Stimulated activated CD4-positive, alpha-beta T cell treated with anti-CD3 and anti-CD28 coated beads, TNF-alpha, amount 100 ng/mL, for 1 hour (primary cell): ENCODE measurements at regions not wholly inside any gene's neighbourhood (a gene's known extent, or its start where the extent isn't known, plus 50 kb on each side); places are given as distances from the start of the nearest gene placed in this dataset.
"Not testable (repeated sequence)": the region's sequence is repeated elsewhere in the genome, so short reads cannot be mapped to it uniquely, and the experiment has no call there.

Experiments used
- DNase-seq, 3 donors: peaks; one replicate each; pipeline ENCODE4 v3.0.0-alpha.2; 2020; ENCODE audit warnings: low read depth in 3 of 3, low spot score in 1 of 3

DNA sequence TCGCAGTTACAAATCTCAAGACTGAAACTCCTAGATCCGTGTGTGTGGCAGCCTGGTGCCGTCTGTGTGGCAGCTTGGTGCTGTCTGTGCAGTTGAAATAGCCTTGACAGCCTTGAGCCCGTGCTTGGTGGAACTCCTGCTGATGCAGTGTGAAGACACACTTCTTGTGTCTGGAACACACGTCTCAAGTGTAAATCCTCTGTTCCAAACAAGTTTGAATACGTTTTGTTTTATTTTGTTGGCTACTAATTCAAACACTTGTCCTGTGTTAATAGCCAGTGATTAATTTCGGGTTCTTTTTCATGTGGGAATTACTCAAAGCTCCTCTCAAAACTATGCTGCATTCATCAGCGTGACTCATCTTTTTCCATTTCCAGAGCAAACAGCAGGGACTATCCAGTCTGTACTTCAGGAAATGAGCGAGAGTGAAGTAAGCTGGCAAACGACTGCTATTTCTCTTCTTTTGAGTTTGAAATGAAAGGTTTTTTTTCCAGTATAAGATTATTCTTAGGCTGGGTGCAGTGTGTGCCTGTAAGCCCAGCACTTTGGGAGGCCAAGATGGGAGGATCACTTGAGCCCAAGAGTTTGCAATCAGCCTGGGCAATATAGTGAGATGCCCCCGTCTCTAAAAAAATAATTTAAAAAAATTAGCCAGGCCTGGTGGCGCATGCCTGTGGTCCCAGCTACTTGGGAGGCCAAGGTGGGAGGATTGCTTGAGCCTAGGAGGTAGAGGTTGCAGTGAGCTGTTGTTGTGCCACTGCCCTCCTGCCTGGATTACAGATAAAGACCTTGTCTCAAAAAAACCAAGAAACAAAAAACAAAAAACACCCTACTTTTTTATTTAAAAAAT lies 152.9 kb downstream of the SPP2 start:
- DNase-seq = no peak

DNA sequence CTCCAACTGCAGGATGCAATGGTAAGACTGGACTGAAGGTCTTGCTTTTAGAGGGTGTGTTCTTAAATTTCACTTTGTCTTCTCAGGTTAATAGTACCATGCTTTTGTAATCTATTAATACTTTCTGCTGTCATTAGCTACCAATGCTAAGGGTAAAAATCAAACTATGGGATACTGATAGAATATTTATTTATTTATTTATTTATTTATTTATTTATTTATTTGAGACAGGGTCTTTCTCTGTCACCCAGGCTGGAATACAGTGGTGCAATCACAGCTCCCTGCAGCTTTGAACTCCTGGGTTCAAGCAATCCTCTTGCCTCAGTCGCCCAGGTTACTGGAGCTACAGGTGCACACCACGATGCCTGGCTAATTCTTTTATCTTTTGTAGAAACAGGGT lies 152.1 kb downstream of the SPP2 start:
- no peak for DNase-seq

DNA sequence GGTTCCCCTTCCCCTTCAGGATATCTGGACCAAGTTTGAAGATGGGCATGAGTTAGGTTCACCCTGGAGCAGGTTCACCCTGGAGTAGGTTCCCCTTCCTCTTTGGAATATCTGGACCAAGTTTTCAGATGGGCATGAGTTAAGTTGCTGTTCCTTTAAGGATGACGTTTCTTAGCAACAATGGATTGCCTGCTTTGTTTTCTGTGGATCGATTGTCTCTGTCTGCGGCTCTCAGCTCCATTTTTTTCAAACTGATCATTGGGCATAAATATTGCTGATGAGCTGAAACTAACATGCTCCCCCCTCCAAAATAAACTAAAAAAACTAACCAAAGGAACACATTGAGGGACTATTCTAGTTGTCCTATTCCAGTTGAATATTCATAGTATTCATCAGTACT lies 149.5 kb downstream of the SPP2 start:
- no peak for DNase-seq

DNA sequence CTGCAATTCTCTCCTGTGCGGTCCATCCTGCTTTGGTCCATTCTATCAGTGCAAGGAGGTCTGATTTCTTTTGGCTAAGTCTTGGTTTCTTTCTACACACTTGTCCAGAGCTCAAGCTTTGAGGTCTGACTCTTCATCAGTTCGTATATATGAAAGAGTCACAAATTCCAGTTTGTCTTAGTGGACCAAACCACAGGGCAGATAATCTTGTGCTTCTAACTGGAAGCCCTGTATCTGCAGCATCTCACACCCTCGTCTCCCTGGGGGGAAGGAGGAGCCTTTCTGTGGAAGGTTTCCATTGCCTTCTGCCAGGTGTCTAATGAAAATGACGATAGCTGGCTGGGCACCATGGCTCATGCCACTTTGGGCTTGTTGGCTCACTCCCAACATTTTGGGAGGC lies 148.5 kb downstream of the SPP2 start:
- DNase-seq = no peak

DNA sequence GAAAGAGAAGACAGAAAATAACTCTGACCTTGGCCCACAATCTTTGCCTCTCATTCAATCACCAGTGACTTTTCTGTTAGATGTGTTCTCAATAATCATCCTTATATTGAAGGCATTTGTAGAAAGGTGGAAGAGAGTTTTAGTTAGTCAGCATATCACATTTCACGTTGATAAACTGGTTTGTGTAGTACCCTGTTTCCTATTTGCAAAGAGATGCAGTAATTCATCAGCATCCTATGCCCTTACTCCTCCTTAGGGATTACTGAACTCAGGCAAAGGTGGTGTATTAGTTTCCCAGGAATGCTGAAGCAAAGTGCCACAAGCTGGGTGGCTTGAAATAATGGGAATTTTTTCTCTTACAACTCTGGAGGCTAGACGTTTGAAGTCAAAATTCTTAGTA lies 145.0 kb downstream of the SPP2 start:
- DNase-seq = no peak

DNA sequence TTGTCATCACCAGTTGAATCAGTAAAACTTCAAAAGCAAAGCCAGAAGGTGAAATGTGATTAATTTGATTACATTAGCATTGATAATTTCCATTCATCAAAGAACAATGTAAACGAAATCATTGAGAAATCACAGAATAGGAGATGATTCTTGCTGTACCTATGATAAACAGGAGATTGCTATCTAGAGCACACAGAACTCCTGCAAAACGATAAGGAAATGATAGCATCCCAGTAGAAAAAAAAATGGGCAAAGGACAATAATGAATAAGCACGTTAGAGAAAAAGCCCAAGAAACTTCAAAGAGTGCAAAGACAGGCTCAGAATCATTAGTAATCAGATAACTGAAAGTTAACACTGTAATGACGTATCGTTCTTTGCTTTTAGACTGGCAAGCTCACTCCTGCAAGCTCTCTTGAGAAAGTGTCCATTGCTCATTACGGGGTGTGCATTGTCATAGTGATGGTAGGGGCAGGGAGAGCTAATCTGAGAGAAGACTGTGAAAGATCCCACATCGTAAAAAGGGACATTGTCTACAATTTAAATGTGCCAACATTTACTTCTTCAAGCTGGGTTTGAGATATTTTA lies 143.6 kb downstream of the SPP2 start:
- DNase-seq = no peak

DNA sequence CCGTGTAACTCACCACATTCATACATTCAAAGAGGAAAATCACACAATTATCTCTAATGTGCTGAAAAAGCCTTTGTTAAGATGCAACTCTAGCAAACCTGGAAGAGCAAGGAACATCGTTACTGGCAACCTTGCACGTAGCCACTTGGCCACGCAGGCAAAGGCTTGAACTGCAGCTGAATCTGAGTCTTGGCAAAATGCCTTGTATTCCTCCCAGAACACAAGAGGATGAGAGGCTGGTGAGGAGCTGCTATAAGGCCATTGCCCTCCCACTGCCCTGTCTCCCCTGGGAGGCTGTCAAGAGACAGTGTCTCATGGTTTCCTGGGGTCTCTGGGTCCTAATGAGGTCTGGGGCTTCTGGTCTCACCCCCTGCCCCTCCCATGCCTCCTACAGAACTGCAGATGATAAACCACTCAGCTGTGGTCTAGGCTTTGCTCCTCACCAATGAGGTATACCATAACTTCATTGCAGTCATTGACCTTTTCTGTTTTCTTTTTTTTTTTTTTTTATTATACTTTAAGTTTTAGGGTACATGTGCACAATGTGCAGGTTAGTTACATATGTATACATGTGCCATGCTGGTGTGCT lies 141.4 kb downstream of the SPP2 start:
- DNase-seq = no peak

DNA sequence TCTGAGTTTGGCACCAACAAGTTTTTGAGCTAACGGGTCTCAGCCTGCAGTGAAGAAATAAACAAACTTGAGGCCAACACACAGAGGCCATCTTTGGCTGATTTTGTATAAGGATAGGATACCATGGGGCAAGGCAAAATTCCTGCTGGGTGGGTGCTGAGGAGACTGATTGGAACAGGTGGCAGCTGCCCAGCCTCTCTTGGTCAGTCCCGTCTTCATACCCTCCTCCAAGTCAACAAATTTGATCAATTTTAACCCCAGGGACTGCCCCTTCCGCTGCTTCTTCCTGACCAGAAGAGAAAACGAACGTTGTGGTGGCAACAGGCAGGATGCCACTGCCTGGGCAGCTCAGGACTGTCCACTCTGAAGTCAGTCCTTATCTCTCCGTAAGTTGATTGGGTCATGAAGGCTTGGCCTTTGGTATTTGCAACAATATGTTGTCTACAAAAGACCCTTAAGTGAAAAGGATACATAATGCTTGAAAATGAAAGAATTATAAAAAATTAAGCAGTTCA lies 139.3 kb downstream of the SPP2 start:
- DNase-seq = no peak

DNA sequence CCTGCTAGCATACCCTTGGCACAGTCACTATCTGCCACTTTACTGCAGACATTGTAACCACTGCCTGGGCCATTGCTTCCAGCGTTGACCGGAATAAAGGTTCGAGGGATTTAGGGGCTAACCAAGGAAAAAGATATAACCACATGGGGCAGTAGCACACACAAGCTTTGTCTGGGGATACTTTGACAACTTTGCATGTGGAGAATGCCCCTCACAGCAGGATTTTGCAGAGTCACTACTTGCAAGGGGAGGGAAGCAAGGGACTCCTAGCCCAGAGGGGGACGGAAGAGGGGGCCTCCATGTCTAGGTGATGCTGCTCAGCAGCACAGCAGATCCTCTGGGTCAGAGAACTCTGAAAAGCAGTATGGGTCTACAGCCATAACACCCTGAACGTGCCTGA lies 138.7 kb downstream of the SPP2 start:
- no peak for DNase-seq

DNA sequence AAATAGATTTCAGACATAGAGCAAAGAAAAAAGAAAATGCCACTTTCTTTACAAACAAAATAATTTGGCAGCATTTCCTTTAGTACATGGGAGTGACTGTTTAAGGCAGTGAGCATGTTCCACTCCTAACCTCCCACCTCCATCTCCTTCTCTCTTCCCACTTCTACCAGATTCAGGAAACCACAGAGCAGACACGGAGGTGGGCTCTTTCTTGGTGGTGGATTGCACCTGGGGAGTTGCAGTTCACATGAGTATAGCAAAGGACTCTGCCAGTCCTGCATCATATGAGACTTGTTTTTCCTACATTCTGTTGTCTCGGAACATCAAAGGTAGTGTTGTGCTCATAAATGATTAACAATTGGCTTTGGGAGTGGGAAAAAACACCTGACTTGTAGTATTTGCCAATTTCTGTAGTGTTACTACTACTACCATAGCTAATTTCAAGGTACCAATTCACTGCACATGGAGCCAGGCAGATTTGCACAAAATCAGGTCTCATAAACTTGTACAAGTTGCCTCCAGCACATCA lies 137.2 kb downstream of the SPP2 start:
- DNase-seq = no peak

DNA sequence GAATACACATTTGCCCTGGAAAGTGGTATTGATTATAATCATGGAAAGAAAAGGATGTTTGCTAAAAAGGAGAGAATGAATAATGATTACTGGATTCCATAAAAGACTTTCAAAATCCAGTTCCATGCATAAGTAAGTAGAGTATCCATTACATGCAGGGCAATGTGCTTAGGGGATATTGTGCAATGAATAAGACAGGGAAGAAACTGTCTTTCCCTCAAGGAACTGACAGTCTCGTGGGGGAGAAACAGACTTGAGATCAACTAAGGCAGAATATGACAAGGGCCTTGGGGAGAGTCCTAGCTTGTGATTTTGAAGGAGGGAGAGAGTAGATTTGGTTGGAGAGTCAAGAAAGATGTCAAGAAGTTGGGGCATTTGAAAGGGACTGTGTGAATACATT lies 130.6 kb downstream of the SPP2 start:
- DNase-seq = no peak

DNA sequence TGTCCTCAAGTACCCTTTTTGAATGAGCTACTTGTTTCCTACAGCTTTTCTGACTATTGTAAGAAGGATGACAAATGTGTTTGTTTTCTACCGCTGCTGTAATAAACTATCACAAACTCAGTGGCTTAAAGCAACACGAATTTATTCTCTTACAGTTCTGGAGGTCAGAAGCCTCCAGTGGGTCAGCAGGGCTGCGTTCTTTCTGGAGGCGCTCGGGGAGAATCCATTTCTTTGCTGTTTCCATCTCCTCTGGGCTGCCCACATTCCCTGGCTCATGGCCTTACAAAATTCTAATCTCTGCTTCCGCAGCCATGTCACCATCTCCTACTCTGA lies 128.5 kb downstream of the SPP2 start:
- DNase-seq = no peak

DNA sequence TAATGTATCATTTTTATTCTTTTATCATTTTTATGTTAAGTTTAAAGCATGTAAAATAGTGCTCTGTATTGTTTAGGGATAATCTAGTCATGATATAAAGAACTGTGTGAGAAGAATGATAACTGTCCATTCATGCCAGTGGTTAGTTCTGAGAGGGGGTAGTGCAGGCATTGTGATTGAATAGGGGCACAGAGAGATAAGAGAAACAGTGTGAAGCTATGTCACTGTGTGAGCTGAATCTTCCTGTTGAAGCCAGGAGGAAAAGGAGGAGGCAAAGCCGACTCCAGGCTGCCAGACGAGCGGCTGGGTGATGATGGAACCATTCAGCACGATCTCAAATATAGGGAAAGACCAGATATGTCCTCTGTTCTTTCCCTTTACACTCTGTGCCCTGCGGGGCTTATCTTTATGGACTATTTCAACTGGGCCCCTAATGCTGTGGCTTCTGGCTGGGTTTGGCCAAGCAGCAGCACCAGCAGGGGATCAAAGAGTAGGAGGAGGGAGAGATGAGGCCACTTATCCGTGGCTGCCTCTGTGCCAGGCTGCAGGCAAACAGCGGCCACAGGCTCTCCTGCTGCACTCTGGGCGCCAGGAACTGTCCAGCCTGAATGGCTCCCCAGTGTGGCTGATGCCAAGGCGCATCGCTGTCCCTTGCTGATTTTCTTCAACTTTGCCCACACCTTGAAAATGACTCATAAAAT lies 128.0 kb downstream of the SPP2 start:
- DNase-seq = no peak

DNA sequence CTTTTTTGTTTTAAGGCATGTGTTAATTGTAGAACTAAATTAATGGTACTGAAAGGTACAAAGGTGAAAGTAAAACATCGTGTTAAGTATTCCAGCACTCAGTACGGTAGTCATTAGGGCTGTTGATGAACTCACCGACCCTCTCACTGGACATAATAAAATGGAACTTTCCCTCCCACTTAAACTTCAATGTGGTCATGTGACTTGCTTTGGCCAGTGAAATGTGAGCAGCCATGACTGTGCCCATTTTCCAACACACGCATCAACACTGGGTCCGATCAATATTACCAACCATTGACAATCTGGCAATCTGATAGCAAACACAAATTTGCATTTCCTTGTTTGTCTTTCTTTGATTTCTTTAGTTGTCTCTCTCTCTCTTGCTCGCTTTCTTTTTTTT lies 125.1 kb downstream of the SPP2 start:
- DNase-seq = no peak

DNA sequence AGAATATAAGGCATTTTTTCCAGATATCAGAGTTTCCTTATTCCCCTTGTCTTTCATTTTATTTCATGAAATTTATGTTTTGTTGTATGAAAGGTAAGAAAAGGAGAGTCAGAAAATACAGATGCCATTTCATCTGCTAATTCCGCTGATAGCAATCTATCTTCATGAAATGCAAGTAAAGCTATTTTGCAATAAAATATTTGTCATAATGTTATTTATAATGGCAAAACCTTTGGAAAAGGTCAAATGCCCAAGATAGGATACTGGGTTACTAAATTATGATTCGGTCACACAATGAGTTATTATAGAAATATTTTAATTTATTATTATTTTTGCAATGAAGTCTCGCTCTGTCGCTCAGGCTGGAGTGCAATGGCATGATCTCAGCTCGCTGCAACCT lies 124.2 kb downstream of the SPP2 start:
- DNase-seq = no peak

DNA sequence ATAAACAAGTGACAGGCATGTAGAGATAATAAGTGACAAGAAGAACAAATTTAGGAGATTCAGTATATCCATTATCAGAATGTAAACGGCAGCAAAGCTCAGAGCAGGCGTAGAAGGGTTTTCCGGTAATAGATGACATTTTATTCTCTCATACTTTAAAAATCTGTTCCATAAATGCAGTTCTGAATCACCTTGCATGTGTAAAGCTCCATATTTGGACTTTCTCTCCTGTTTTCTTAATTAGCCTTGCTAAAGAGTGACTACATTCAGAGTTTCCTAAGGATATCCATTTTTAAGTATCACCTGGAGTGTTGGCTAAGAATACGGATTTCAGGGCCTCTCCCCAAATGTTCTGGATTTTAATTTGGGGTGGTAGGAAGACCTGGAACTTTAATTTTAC lies 122.0 kb downstream of the SPP2 start:
- DNase-seq = no peak

DNA sequence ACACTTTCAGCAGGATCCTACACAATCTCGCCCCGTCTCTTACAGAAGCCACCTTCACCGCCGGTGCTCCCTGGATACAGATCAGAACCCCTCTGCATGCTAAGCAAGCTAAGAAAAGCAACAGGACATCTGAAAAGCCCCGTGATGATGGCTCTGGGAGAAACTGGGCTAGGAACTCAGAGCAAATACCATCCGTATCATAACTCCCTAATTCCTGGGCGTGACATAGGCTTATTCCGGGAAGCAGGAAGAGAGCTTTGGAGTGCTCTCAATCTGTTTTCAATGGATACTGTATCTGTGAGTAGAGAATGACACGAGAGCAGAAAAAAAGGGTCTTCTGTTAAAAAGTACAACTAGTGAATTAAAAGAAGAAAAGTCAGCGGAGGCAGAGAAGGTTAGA lies 121.6 kb downstream of the SPP2 start:
- DNase-seq = no peak

DNA sequence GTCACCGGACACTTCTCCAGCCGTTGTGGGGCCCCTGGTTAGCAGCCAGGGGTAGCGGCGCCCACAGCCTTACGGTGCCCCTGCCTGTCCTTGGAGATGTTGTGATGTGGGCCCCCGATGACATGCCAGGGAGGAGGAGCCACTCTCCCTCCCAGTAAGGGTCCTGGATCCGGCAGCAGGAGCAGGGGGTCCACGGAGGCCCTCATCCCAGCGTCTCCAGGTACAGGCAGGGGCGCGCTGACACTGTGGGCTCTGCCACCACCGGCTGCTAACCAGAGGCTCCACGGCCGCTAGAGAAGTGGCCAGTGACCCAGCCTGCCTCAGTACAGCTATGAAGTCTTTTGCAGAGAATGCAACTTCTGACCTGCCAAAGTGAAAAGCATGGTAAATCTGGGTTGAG lies 121.2 kb downstream of the SPP2 start:
- no peak for DNase-seq

DNA sequence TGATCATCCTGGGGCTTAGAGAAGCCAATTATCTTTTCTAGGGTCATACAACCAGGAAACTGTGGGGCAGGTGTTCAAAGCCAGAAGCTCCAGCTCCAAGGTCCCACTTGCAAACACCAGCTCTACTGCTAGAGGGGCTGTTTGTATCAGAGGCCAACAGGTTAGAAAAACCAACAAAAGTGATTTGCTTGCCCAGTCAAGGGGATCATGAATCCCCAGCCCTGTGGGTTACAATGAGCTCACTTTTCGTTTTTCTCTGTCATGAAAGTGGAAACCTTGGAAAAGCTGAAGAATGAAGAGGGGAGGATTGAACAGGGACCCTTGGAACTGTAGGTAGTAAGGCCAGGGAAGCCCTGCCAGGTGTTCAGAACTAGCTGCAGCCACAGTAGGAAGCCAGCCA lies 119.2 kb downstream of the SPP2 start:
- DNase-seq = no peak

DNA sequence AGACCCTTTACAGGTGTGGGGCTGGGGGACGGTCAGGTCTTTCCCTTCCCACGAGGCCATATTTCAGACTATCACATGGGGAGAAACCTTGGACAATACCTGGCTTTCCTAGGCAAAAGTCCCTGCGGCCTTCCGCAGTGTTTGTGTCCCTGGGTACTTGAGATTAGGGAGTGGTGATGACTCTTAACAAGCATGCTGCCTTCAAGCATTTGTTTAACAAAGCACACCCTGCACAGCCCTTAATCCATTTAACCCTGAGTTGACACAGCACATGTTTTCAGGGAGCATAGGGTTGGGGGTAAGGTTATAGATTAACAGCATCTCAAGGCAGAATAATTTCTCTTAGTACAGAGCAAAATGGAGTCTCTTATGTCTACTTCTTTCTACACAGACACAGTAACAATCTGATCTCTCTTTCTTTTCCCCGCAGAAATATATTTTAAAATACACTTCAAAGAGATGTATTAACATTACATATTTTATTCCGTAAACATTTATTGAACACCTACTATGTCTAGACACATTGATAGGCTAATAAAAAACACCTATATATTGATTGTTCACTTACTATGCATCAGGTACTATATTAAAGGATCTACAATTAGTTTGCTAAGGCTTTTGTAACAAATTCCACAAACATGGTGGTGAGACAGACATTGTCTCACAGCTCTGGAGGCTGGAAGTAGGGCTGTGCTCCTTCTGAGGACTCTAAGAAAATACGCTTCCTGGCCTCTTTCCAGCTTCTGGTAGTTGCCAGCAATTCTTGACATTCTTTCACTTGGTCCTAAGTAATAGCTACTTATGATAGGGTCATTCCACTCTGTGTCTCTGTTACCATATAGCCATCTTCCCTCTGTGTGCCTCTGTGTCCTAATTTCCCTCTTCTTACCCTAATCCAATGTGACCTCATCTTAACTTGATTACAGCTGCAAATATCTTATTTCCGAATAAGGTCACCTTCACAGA lies 118.4 kb downstream of the SPP2 start:
- not testable (repeated sequence) for DNase-seq

DNA sequence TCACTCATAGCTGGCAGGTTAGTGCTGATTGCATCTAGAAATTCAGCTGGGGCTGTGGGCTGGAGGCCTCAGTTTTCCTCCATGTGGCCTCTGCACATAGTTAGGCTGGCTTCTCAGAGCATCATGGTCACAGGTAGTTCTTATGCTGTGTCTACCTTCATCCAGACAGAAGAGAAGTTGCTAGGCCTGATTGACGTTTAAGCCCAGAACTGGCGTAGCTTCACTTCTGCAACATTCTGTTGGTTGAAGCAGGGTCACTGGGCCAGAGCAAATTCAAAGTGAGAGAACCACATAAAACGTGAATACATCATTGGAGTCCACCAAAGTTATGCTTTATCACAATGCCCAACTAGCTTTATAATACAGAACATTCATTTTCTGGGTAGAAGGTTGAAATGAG lies 116.0 kb downstream of the SPP2 start:
- DNase-seq = no peak
